Loucy (cell line): ENCODE measurements at regions not wholly inside any gene's neighbourhood (a gene's known extent, or its start where the extent isn't known, plus 50 kb on each side); places are given as distances from the start of the nearest gene placed in this dataset.

Experiments used
- H2AFZ ChIP-seq: fragments of 200-600 bp; sonication (generic); 2 replicates; pipeline ENCODE4 v1.6.0; 2016; ENCODE audit warnings: antibody characterized with exemption, mild to moderate bottlenecking, low read length, moderate library complexity
- H3F3A ChIP-seq: fragments of 200-600 bp; 2 replicates; pipeline ENCODE4 v1.6.0; 2016; ENCODE audit warnings: antibody characterized with exemption, low read depth, mild to moderate bottlenecking
- H3K27me3 ChIP-seq: fragments of 200-600 bp; sonication (generic); 2 replicates; pipeline ENCODE4 v1.6.1; 2014; ENCODE audit warnings: low read length, mild to moderate bottlenecking; ENCODE audit not compliant: insufficient read depth, poor library complexity, severe bottlenecking
- H3K36me3 ChIP-seq: fragments of 200-600 bp; sonication (generic); 2 replicates; pipeline ENCODE4 v1.6.1; 2016; ENCODE audit warnings: low read length; ENCODE audit not compliant: insufficient read depth
- H3K4me1 ChIP-seq: fragments of 200-600 bp; sonication (generic); 2 replicates; pipeline ENCODE4 v1.5.1; 2014; ENCODE audit warnings: low read length, mild to moderate bottlenecking; ENCODE audit not compliant: insufficient read depth, poor library complexity, severe bottlenecking
- H3K4me2 ChIP-seq: fragments of 200-600 bp; sonication (generic); 2 replicates; pipeline ENCODE4 v1.6.0; 2014; ENCODE audit warnings: antibody characterized with exemption, low read length, low read depth, mild to moderate bottlenecking; ENCODE audit not compliant: poor library complexity, severe bottlenecking
- H3K4me3 ChIP-seq: fragments of 200-600 bp; sonication (generic); 2 replicates; pipeline ENCODE4 v1.5.1; 2014; ENCODE audit warnings: low read length, mild to moderate bottlenecking, mixed read lengths; ENCODE audit not compliant: poor library complexity, severe bottlenecking
- H3K79me2 ChIP-seq: fragments of 200-600 bp; sonication (generic); 2 replicates; pipeline ENCODE4 v1.6.1; 2014; ENCODE audit warnings: low read length; ENCODE audit not compliant: insufficient read depth
- H3K9ac ChIP-seq: fragments of 200-600 bp; sonication (generic); 2 replicates; pipeline ENCODE4 v1.6.0; 2014; ENCODE audit warnings: mild to moderate bottlenecking, low read depth, low read length, moderate library complexity; ENCODE audit not compliant: poor library complexity, severe bottlenecking
- H3K9me2 ChIP-seq: fragments of 200-600 bp; sonication (generic); replicated peaks from 2 replicates; pipeline ENCODE4 v1.6.1; 2016; ENCODE audit warnings: low read depth, low read length, mixed read lengths
- H3K9me3 ChIP-seq: fragments of 200-600 bp; sonication (generic); 2 replicates; pipeline ENCODE4 v1.6.1; 2014; ENCODE audit warnings: mild to moderate bottlenecking, antibody characterized with exemption, low read length, low read depth; ENCODE audit not compliant: insufficient read depth
- H4K20me1 ChIP-seq: fragments of 200-600 bp; sonication (generic); 2 replicates; pipeline ENCODE4 v1.6.0; 2014; ENCODE audit warnings: antibody characterized with exemption, low read length, mild to moderate bottlenecking; ENCODE audit not compliant: insufficient read depth, poor library complexity, severe bottlenecking
- CTCF ChIP-seq: fragments of 200-600 bp; sonication (generic); conservative IDR thresholded peaks from 2 replicates; pipeline ENCODE4 v1.5.1; 2014; ENCODE audit warnings: mild to moderate bottlenecking, antibody characterized with exemption, low read length
- EZH2phosphoT487 ChIP-seq: fragments of 200-600 bp; IDR thresholded peaks from 2 replicates; pipeline ENCODE4 v1.6.1; 2018; ENCODE audit warnings: antibody characterized with exemption, mild to moderate bottlenecking, moderate library complexity, borderline replicate concordance

- H3K27me3 ChIP-seq, result no peaks in the 10 kb centered on the region
- TF ChIP-seq CTCF, result no peak
- TF ChIP-seq EZH2phosphoT487, result no peak
- H3K79me2 ChIP-seq, result no peaks in the 10 kb centered on the region
- no peaks in the 10 kb centered on the region for H3K9me3 ChIP-seq
- H3K9ac ChIP-seq, result no peak overlapping the region
- H2AFZ ChIP-seq, result no peak overlapping the region
- no peaks in the 10 kb centered on the region for H3K36me3 ChIP-seq
- no peaks in the 10 kb centered on the region for H3F3A ChIP-seq
- no peak overlapping the region for H3K4me2 ChIP-seq
- H3K9me2 ChIP-seq, result no peaks in the 10 kb centered on the region
- no peaks in the 10 kb centered on the region for H4K20me1 ChIP-seq
- H3K4me1 ChIP-seq, result peaks cover 6% of the 10 kb centered on the region
- H3K4me3 ChIP-seq, result no peak overlapping the region
Observed at GRCh38 chr10:11393858-11394257, 217.6 kb downstream of the USP6NL start.

- Histone ChIP-seq H3F3A (no peaks in the 10 kb centered on the region), H4K20me1 (no peaks in the 10 kb centered on the region), H3K36me3 (no peaks in the 10 kb centered on the region), H3K4me3 (no peak overlapping the region), H3K9me3 (no peaks in the 10 kb centered on the region), H3K79me2 (no peaks in the 10 kb centered on the region), H3K4me2 (no peak overlapping the region), H3K9me2 (no peaks in the 10 kb centered on the region), H2AFZ (no peak overlapping the region), H3K27me3 (no peaks in the 10 kb centered on the region), H3K4me1 (peaks cover 2% of the 10 kb centered on the region), H3K9ac (no peak overlapping the region)
- no peak for TF ChIP-seq EZH2phosphoT487
- no peak for TF ChIP-seq CTCF
Observed at GRCh38 chr10:11392776-11393175, 218.7 kb downstream of the USP6NL start.

- no peak overlapping the region for H3K4me3 ChIP-seq
- no peak for TF ChIP-seq EZH2phosphoT487
- no peak for TF ChIP-seq CTCF
- H3K27me3 ChIP-seq, result no peaks in the 10 kb centered on the region
Observed at GRCh38 chr10:11388996-11389395, 222.5 kb downstream of the USP6NL start.

More at GRCh38 chr10:11388996-11389395, 222.5 kb downstream of the USP6NL start:
- H2AFZ ChIP-seq, result no peak overlapping the region
- no peaks in the 10 kb centered on the region for H4K20me1 ChIP-seq
- H3K4me1 ChIP-seq, result no peaks in the 10 kb centered on the region
- H3F3A ChIP-seq, result no peaks in the 10 kb centered on the region
- H3K4me2 ChIP-seq, result no peak overlapping the region
- no peaks in the 10 kb centered on the region for H3K9me3 ChIP-seq
- H3K9me2 ChIP-seq, result no peaks in the 10 kb centered on the region
- H3K9ac ChIP-seq, result no peak overlapping the region
- H3K36me3 ChIP-seq, result no peaks in the 10 kb centered on the region
- H3K79me2 ChIP-seq, result no peaks in the 10 kb centered on the region
